GM19463 (cell line): ENCODE measurements at regions not wholly inside any gene's neighbourhood (a gene's known extent, or its start where the extent isn't known, plus 50 kb on each side); places are given as distances from the start of the nearest gene placed in this dataset.

ENCODE experiments used
- ATAC-seq: cut with Tn5 transposase; IDR thresholded peaks from one replicate; pipeline ENCODE4 v1.9.1; 2021; ENCODE audit warnings: mild to moderate bottlenecking, moderate library complexity; ENCODE audit not compliant: unreplicated experiment

GRCh38 chr10:10613656-10614244, 403.9 kb upstream of the CELF2 start:
- no peak for ATAC-seq

GRCh38 chr10:10617686-10618085, 400.0 kb upstream of the CELF2 start:
- ATAC-seq = no peak

GRCh38 chr10:10618139-10618538, 399.5 kb upstream of the CELF2 start:
- no peak for ATAC-seq

- no peak for ATAC-seq
Observed at GRCh38 chr10:10623958-10624566, 393.6 kb upstream of the CELF2 start.

- no peak for ATAC-seq
Observed at GRCh38 chr10:10624567-10624962, 393.1 kb upstream of the CELF2 start.

- ATAC-seq = no peak
Observed at GRCh38 chr10:10625491-10625890, 392.2 kb upstream of the CELF2 start.

- ATAC-seq = no peak
Observed at GRCh38 chr10:10626734-10627133, 390.9 kb upstream of the CELF2 start.

- no peak for ATAC-seq
Observed at GRCh38 chr10:10627414-10627813, 390.3 kb upstream of the CELF2 start.

GRCh38 chr10:10629512-10629911, 388.2 kb upstream of the CELF2 start:
- no peak for ATAC-seq

- ATAC-seq = no peak
Observed at GRCh38 chr10:10630281-10630680, 387.4 kb upstream of the CELF2 start.

- no peak for ATAC-seq
Observed at GRCh38 chr10:10630782-10631181, 386.9 kb upstream of the CELF2 start.

GRCh38 chr10:10642189-10642588, 375.5 kb upstream of the CELF2 start:
- ATAC-seq = no peak

- no peak for ATAC-seq
Observed at GRCh38 chr10:10642751-10643150, 374.9 kb upstream of the CELF2 start.

GRCh38 chr10:10644008-10644646, 373.5 kb upstream of the CELF2 start:
- no peak for ATAC-seq

- ATAC-seq = no peak
Observed at GRCh38 chr10:10644676-10645385, 372.8 kb upstream of the CELF2 start.

GRCh38 chr10:10647331-10647730, 370.3 kb upstream of the CELF2 start:
- no peak for ATAC-seq

GRCh38 chr10:10657139-10657760, 360.4 kb upstream of the CELF2 start:
- ATAC-seq = no peak

- no peak for ATAC-seq
Observed at GRCh38 chr10:10658172-10658785, 359.4 kb upstream of the CELF2 start.

- no peak for ATAC-seq
Observed at GRCh38 chr10:10660054-10660453, 357.6 kb upstream of the CELF2 start.

GRCh38 chr10:10661176-10661575, 356.5 kb upstream of the CELF2 start:
- ATAC-seq = no peak
